Keratinocyte (primary cell): ENCODE measurements at regions not wholly inside any gene's neighbourhood (a gene's known extent, or its start where the extent isn't known, plus 50 kb on each side); places are given as distances from the start of the nearest gene placed in this dataset.

Source experiments
- DNase-seq: peaks from one replicate; pipeline ENCODE4 v3.0.0-alpha.2; 2011; ENCODE audit warnings: low read depth, missing footprints, low spot score
- FAIRE-seq: peaks from 2 replicates; lab custom pipeline; 2011; peaks lifted over from hg19 to GRCh38; lab: Jason Lieb, UNC
- H2AFZ ChIP-seq: 2 replicates; pipeline ENCODE4 v1.6.0; 2012; ENCODE audit warnings: low read length, control low read depth, inconsistent platforms; ENCODE audit not compliant: control insufficient read depth
- H3K27ac ChIP-seq: 2 replicates; pipeline ENCODE4 v1.5.1; 2011; ENCODE audit warnings: low read length; ENCODE audit not compliant: control insufficient read depth, insufficient read depth
- H3K27me3 ChIP-seq: 3 replicates; pipeline ENCODE4 v1.6.0; 2011; ENCODE audit warnings: low read length; ENCODE audit not compliant: control insufficient read depth, insufficient read depth; ENCODE audit errors: extremely low read depth
- H3K36me3 ChIP-seq, 2 experiments: 2 replicates in 1 of 2; 3 replicates in 1 of 2; pipeline ENCODE4 v1.5.1; 2011; ENCODE audit warnings: low read length in 2 of 2, mild to moderate bottlenecking in 1 of 2; ENCODE audit not compliant: control insufficient read depth in 2 of 2, insufficient read depth in 2 of 2; ENCODE audit errors: extremely low read depth in 1 of 2
- H3K4me1 ChIP-seq: 3 replicates; pipeline ENCODE4 v1.5.1; 2011; ENCODE audit warnings: low read length; ENCODE audit not compliant: control insufficient read depth, insufficient read depth; ENCODE audit errors: extremely low read depth
- H3K4me2 ChIP-seq: 3 replicates; pipeline ENCODE4 v1.6.0; 2011; ENCODE audit warnings: low read depth, low read length; ENCODE audit not compliant: control insufficient read depth, insufficient read depth; ENCODE audit errors: extremely low read depth
- H3K4me3 ChIP-seq, 3 experiments: fragments of 200-600 bp in 1 of 3; sonication (generic) in 1 of 3; 2 replicates in 2 of 3; 3 replicates in 1 of 3; pipeline ENCODE4 v1.5.1; 2011 to 2016; ENCODE audit warnings: low read length in 3 of 3, mild to moderate bottlenecking in 3 of 3, control low read depth in 2 of 3, inconsistent platforms in 1 of 3, low read depth in 1 of 3, mixed read lengths in 1 of 3, mixed run types in 1 of 3, moderate library complexity in 1 of 3; ENCODE audit not compliant: control insufficient read depth in 2 of 3, insufficient read depth in 2 of 3; ENCODE audit errors: extremely low read depth in 1 of 3
- H3K79me2 ChIP-seq: 2 replicates; pipeline ENCODE4 v1.6.0; 2012; ENCODE audit warnings: low read length; ENCODE audit not compliant: control insufficient read depth, insufficient read depth
- H3K9ac ChIP-seq: 3 replicates; pipeline ENCODE4 v1.6.0; 2011; ENCODE audit warnings: low read length; ENCODE audit not compliant: control insufficient read depth, insufficient read depth; ENCODE audit errors: extremely low read depth
- H3K9me1 ChIP-seq: 3 replicates; pipeline ENCODE4 v1.6.0; 2011; ENCODE audit warnings: low read length; ENCODE audit not compliant: control insufficient read depth, insufficient read depth; ENCODE audit errors: extremely low read depth
- H3K9me3 ChIP-seq: 2 replicates; pipeline ENCODE4 v1.5.1; 2012; ENCODE audit warnings: low read depth, low read length; ENCODE audit not compliant: control insufficient read depth
- H4K20me1 ChIP-seq: 3 replicates; pipeline ENCODE4 v1.6.0; 2011; ENCODE audit warnings: low read length; ENCODE audit not compliant: control insufficient read depth, insufficient read depth; ENCODE audit errors: extremely low read depth
- CTCF ChIP-seq, 3 experiments: IDR thresholded peaks in 1 of 3; conservative IDR thresholded peaks in 1 of 3; optimal IDR thresholded peaks in 1 of 3; 2 replicates in 2 of 3; 3 replicates in 1 of 3; pipeline versions ENCODE3 to v1.5.1; 2011; ENCODE audit warnings: low read length in 3 of 3, mild to moderate bottlenecking in 3 of 3, moderate library complexity in 2 of 3, control low read depth in 1 of 3, inconsistent platforms in 1 of 3; ENCODE audit not compliant: insufficient read depth in 2 of 3; ENCODE audit errors: extremely low read depth in 1 of 3
- EZH2 ChIP-seq: IDR thresholded peaks from one replicate; pipeline ENCODE4 v1.6.1; 2012; ENCODE audit warnings: inconsistent platforms, mild to moderate bottlenecking, low read length, moderate library complexity
- dilution Hi-C: fragments of 300-500 bp; cut with MboI; formaldehyde crosslinking; loops from one replicate; pipeline ENCODE4 v1.7.0; 2020; ENCODE audit warnings: low sequenced_read_pairs; ENCODE audit not compliant: extremely low pct_ligation_motif_present

GRCh38 chr14:83533734-83534133 lies 1996.2 kb upstream of the FLRT2 start:
- Histone ChIP-seq H3K4me2 (no peak overlapping the region), H2AFZ (no peak overlapping the region), H3K4me3 (no peak overlapping the region), H3K9ac (no peak overlapping the region), H3K36me3 (no peaks in the 10 kb centered on the region), H3K27ac (no peak overlapping the region), H3K4me1 (no peaks in the 10 kb centered on the region), H3K9me1 (no peaks in the 10 kb centered on the region), H3K9me3 (no peaks in the 10 kb centered on the region), H3K79me2 (no peaks in the 10 kb centered on the region), H4K20me1 (no peaks in the 10 kb centered on the region), H3K27me3 (no peaks in the 10 kb centered on the region)
- DNase-seq (no peak), FAIRE-seq (no peak)
- TF ChIP-seq EZH2 (no peak), CTCF (optimal IDR thresholded peaks at IDR 0.05 in 1 of 3, IDR thresholded peaks at IDR 0.05 in 1 of 3, conservative IDR thresholded peaks at IDR 0.05 in 1 of 3; ENCODE audit: extremely low read depth in 1 of 3, insufficient read depth in 2 of 3, low read length in 3 of 3) (no peak)
- dilution Hi-C loops, result no loop called here

DNA sequence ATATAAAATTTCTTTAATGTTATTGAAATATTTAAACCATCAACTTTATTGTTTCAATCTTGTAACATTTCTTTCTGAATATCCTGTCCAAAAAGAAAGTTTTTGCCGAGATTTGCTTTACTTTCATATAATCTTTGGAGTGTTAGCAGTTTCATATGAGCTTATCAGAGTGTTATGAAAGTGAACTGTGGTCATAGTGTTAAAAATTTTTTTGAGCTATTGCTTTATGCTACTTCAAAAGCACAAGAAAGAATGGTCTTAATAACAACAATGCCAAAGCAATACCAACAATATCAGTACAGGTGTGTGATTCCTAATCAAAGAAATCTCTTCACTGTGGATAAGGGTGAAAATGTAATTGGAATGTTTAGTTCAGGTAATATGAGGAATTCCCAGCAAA lies 1994.9 kb upstream of the FLRT2 start:
- Histone ChIP-seq H2AFZ (no peak overlapping the region), H3K9ac (no peak overlapping the region), H3K36me3 (no peaks in the 10 kb centered on the region), H4K20me1 (no peaks in the 10 kb centered on the region), H3K27ac (no peak overlapping the region), H3K4me1 (no peaks in the 10 kb centered on the region), H3K4me3 (no peak overlapping the region), H3K9me3 (no peaks in the 10 kb centered on the region), H3K9me1 (no peaks in the 10 kb centered on the region), H3K27me3 (no peaks in the 10 kb centered on the region), H3K4me2 (no peak overlapping the region), H3K79me2 (no peaks in the 10 kb centered on the region)
- no peak for FAIRE-seq
- dilution Hi-C loops, result no loop called here
- DNase-seq, result no peak
- no peak for TF ChIP-seq EZH2
- no peak for TF ChIP-seq CTCF (optimal IDR thresholded peaks at IDR 0.05 in 1 of 3, IDR thresholded peaks at IDR 0.05 in 1 of 3, conservative IDR thresholded peaks at IDR 0.05 in 1 of 3; ENCODE audit: extremely low read depth in 1 of 3, insufficient read depth in 2 of 3, low read length in 3 of 3)
